A673 (cell line): ENCODE measurements at regions not wholly inside any gene's neighbourhood (a gene's known extent, or its start where the extent isn't known, plus 50 kb on each side); places are given as distances from the start of the nearest gene placed in this dataset.
A peak's percentile ranks its signal among the peaks of the same experiment; 100 is the strongest.

ENCODE experiments used
- BruUV-seq: library from RNA; stranded (reverse); fragments of 400-500 nt; replicated peaks from 2 replicates; lab custom pipeline; 2021; lab: Mats Ljungman, UMichigan
- CTCF ChIA-PET: fragments of 300-600 bp; sonication (Branson Sonifier 250); formaldehyde crosslinking; loops from one replicate; lab custom pipeline; 2022; ENCODE audit warnings: antibody characterized with exemption; lab: Charles Lee
- POLR2A ChIA-PET: fragments of 300-600 bp; sonication (Branson Sonifier 250); formaldehyde crosslinking; loops from one replicate; lab custom pipeline; 2022; ENCODE audit warnings: antibody characterized with exemption; ENCODE audit not compliant: low non-redundant PET; lab: Charles Lee
- DNase-seq: peaks from one replicate; pipeline ENCODE4 v3.0.0-alpha.2; 2015; ENCODE audit warnings: low spot score
- H3K27ac ChIP-seq: fragments of 200-600 bp; sonication (generic); 2 replicates; pipeline ENCODE4 v1.5.1; 2016; ENCODE audit warnings: mixed run types, low read depth, mild to moderate bottlenecking, mixed read lengths, antibody characterized with exemption, low read length; ENCODE audit not compliant: poor library complexity, severe bottlenecking
- H3K27me3 ChIP-seq: fragments of 200-600 bp; sonication (generic); replicated peaks from 2 replicates; pipeline ENCODE4 v1.6.1; 2017; ENCODE audit warnings: mixed run types, low read depth, mild to moderate bottlenecking, mixed read lengths, antibody characterized with exemption, low read length; ENCODE audit not compliant: insufficient read depth, poor library complexity
- H3K36me3 ChIP-seq: fragments of 200-600 bp; sonication (generic); 2 replicates; pipeline ENCODE4 v1.6.1; 2016; ENCODE audit warnings: mixed run types, mild to moderate bottlenecking, mixed read lengths, antibody characterized with exemption, low read length; ENCODE audit not compliant: insufficient read depth, poor library complexity, severe bottlenecking
- H3K4me1 ChIP-seq: fragments of 200-600 bp; sonication (generic); 2 replicates; pipeline ENCODE4 v1.6.1; 2017; ENCODE audit warnings: mixed run types, mild to moderate bottlenecking, mixed read lengths, antibody characterized with exemption, low read length; ENCODE audit not compliant: insufficient read depth, poor library complexity, severe bottlenecking
- H3K4me3 ChIP-seq: fragments of 200-600 bp; sonication (generic); 2 replicates; pipeline ENCODE4 v1.5.1; 2016; ENCODE audit warnings: low read depth, mixed run types, mild to moderate bottlenecking, mixed read lengths, low read length; ENCODE audit not compliant: poor library complexity, severe bottlenecking
- H3K9me3 ChIP-seq: fragments of 200-600 bp; sonication (generic); 2 replicates; pipeline ENCODE4 v1.6.1; 2016; ENCODE audit warnings: mixed run types, low read depth, mild to moderate bottlenecking, mixed read lengths, antibody characterized with exemption, low read length; ENCODE audit not compliant: poor library complexity, severe bottlenecking
- EZH2 ChIP-seq: fragments of 200-600 bp; sonication (generic); IDR thresholded peaks from 2 replicates; pipeline ENCODE4 v1.6.1; 2017; ENCODE audit warnings: borderline replicate concordance, low read depth, mild to moderate bottlenecking, mixed read lengths, antibody characterized with exemption, low read length; ENCODE audit not compliant: poor library complexity, severe bottlenecking
- intact Hi-C: fragments of 100-400 bp; cut with micrococcal nuclease; formaldehyde crosslinking; loops from one replicate; pipeline ENCODE4 v1.10.0; 2022; ENCODE audit not compliant: unreplicated experiment
- TF ChIP-seq, protein P1 (sequence below): fragments of 300-800, 200-600 bp; sonication (generic); conservative IDR thresholded peaks from 2 replicates; pipeline ENCODE4 v1.5.1; 2017; ENCODE audit warnings: low read depth, mild to moderate bottlenecking, antibody characterized with exemption, low read length, moderate library complexity, mixed read lengths

DNA sequence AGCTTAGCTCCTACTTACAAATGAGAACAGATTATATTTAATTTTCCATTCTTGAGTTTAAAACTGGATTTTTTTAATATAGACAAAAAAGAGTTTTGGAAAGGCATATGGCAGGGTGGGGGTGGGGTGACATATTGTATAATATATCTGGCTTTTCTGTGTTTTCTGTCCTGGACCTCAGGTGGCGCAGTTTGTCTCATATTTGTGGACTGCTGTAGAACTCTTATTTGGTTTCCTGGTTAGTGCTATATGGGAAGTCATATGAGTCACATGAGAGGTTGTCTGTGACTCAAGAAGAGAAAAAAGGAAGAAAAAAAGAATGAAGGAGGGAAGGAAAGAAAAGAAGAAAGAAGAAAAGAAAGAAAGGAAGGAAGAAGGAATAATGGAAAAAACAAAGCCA is 131.8 kb downstream of the CLVS2 start:
- H3K27ac ChIP-seq, result no peak overlapping the region
- TF ChIP-seq, protein P1, sequence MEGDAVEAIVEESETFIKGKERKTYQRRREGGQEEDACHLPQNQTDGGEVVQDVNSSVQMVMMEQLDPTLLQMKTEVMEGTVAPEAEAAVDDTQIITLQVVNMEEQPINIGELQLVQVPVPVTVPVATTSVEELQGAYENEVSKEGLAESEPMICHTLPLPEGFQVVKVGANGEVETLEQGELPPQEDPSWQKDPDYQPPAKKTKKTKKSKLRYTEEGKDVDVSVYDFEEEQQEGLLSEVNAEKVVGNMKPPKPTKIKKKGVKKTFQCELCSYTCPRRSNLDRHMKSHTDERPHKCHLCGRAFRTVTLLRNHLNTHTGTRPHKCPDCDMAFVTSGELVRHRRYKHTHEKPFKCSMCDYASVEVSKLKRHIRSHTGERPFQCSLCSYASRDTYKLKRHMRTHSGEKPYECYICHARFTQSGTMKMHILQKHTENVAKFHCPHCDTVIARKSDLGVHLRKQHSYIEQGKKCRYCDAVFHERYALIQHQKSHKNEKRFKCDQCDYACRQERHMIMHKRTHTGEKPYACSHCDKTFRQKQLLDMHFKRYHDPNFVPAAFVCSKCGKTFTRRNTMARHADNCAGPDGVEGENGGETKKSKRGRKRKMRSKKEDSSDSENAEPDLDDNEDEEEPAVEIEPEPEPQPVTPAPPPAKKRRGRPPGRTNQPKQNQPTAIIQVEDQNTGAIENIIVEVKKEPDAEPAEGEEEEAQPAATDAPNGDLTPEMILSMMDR, result no peak
- TF ChIP-seq EZH2, result no peak
- DNase-seq, result peak; percentile 26
- H3K9me3 ChIP-seq, result peaks cover 4% of the 10 kb centered on the region
- no TSS peak for BruUV-seq
- no peaks in the 10 kb centered on the region for H3K36me3 ChIP-seq
- H3K27me3 ChIP-seq, result no peaks in the 10 kb centered on the region
- no peak overlapping the region for H3K4me3 ChIP-seq
- intact Hi-C loops, result no loop called here
- ChIA-PET CTCF (no interaction called here), POLR2A (no interaction called here)
- H3K4me1 ChIP-seq, result no peaks in the 10 kb centered on the region

DNA sequence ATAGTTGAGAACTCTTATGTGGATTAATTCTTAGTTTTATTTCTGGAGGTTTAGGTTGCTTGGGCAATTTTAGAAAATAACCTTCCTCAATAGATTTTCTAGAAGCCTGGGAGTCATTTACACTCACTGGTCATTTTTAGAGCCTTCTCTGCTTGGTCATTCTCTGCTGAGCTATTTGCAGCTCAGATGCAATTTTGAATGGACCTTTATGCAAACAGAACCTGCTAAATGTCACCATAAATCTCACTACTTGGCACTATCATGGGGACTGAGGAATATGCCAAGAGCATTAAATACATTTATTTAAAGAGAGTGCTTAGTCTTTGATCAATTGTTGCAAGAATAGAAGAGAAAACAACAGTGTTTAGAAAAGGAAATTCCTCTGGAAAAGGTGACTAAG is 154.0 kb downstream of the CLVS2 start:
- H3K36me3 ChIP-seq, result no peaks in the 10 kb centered on the region
- H3K4me3 ChIP-seq, result no peak overlapping the region
- intact Hi-C loops, result no loop called here
- no peak for DNase-seq
- no TSS peak for BruUV-seq
- no peaks in the 10 kb centered on the region for H3K27me3 ChIP-seq
- peaks cover 4% of the 10 kb centered on the region for H3K9me3 ChIP-seq
- ChIA-PET POLR2A (no interaction called here), CTCF (no interaction called here)
- TF ChIP-seq, protein P1, result no peak
- no peak for TF ChIP-seq EZH2
- no peaks in the 10 kb centered on the region for H3K4me1 ChIP-seq
- no peak overlapping the region for H3K27ac ChIP-seq

DNA sequence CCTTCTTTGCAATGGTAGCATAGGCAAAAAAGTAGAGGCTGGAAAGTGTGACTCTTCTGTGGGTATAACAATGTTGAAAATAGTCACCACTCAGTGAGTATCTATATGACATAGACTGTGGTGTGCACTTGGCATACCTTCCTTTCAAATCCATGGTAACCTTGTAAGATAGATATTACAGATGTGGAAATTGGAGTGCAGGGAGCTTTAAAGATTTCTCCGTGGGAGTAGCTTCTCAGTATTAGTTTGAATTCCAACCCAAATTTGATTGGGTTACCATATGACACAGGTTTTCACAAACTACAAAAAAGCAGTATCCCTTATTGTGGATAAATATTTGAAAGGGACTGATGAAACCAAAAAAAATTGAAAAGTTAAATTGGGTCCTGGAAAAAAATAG is 163.8 kb downstream of the CLVS2 start:
- intact Hi-C loops, result no loop called here
- TF ChIP-seq, protein P1, result no peak
- TF ChIP-seq EZH2, result no peak
- no TSS peak for BruUV-seq
- ChIA-PET CTCF (no interaction called here), POLR2A (no interaction called here)
- H3K27ac ChIP-seq, result no peak overlapping the region
- DNase-seq, result no peak
- H3K36me3 ChIP-seq, result no peaks in the 10 kb centered on the region
- H3K4me1 ChIP-seq, result no peaks in the 10 kb centered on the region
- H3K9me3 ChIP-seq, result no peaks in the 10 kb centered on the region
- no peak overlapping the region for H3K4me3 ChIP-seq
- no peaks in the 10 kb centered on the region for H3K27me3 ChIP-seq
